CMK (cell line): ENCODE measurements at regions not wholly inside any gene's neighbourhood (a gene's known extent, or its start where the extent isn't known, plus 50 kb on each side); places are given as distances from the start of the nearest gene placed in this dataset.

Source experiments
- DNase-seq: peaks from one replicate; pipeline ENCODE4 v3.0.0-alpha.2; 2010; ENCODE audit warnings: low read depth

DNA sequence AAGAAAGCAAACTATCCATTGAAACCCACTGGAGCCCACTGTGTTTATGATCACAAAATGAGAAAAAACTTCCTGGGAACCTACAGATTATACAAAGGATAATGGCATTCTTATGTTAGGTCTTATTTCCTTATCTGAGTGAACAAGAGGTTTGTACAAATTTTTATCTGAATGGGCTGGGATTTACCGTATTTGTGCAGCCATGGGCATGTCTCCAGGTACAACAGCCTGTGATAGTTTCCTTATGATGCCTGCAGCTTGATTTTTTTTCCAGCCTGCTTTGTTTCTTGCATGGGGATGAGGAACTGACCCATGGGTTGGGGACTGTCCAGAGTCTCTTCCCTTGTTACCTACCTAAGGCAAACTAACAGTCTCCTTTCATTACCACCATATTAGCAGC lies 244.0 kb upstream of the RBMY1B start:
- no peak for DNase-seq

DNA sequence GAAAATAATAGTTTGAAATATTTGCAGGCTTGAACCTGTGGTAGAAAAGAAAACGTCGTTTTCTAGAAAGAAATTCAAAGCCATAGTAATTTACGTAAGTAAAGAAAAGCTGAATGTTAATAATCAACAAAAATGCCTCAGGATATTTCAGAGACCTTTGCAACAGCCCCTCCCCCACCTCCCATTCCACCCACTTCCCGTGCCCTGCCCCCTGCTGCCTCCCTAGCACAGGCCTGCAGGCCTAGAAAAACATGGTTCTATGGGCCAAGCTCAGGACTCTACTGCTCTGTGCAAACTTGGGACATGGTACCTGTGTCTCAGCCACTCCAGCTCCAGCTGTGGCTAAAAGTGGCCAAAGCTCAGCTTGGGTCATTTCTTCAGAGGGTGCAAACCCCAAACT lies 223.4 kb upstream of the RBMY1B start:
- DNase-seq = no peak

DNA sequence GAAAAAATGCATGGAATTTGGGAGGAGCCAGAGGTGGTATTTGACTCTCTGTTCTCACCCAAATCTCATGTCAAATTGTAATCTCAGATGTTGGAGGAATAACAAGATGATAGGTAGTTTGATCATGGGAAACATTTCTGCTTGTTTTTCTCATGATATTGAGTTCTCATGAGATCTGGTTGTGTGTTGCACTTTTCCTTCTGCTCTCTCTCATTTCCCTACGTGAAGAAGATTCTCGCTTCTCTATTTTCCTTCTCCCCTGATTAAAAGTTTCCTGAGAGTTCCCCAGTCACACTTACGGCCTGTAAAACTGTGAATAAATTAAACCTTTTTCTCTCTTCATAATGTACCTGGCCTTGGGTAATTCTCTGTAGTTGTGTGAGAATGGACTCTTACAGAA lies 222.2 kb upstream of the RBMY1B start:
- no peak for DNase-seq

DNA sequence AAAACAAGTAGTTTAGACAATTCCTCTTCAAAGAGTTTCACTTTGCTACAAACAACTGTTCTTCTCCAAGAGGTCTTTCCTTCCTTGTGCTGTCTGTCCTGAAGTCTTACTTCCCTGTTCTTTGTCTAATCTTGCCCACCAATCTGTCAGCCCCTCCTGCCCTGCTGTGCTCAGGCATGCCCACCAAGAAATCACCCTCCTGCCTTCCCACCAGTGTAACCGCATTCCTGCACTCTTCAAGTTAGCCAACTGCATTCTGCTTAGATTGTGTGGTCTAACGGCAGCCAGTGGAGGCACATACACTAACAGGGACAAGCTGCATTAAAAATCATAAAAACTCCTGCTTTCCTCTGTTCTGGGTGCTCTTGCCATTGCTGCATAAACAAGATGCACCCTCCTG lies 215.9 kb upstream of the RBMY1B start:
- DNase-seq = no peak

DNA sequence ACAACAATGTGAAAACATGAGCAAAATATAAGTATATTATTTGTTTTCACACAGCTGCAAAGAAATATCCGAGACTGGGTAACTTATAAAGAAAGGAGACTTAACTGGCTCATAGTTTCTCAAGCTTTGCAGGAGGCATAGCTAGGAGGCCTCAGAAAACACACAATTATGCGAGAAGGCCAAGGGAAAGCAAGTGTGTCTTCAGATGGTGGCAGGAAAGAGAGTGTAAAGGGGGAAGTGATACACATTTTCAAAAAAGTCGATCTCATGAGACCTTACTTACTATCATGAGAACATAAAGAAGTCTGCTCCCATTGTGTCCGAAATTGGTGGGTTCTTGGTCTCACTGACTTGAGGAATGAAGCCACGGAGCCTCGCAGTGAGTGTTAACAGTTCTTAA lies 208.9 kb upstream of the RBMY1B start:
- DNase-seq = no peak

DNA sequence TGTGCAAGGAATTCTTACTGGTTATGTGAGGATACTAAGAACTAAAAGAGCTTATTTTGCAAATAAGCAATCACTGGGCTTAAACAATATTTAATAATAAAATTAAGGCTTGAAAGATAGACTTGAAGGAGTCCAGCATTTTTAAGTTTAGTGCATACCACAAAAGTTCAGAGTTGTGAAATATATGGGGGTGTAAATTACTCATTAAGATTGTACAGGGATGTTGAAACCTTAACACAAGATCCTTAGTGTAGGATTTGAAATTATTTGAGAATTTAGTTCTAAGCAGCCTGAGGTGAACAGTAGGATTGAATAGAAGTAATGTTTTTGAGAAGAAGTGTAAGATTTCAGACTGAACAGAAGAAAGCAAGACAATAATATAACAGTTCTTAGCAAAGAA lies 195.8 kb upstream of the RBMY1B start:
- no peak for DNase-seq
